ENCODE measurements at regions not wholly inside any gene's neighbourhood (a gene's known extent, or its start where the extent isn't known, plus 50 kb on each side); places are given as distances from the start of the nearest gene placed in this dataset.

DNA sequence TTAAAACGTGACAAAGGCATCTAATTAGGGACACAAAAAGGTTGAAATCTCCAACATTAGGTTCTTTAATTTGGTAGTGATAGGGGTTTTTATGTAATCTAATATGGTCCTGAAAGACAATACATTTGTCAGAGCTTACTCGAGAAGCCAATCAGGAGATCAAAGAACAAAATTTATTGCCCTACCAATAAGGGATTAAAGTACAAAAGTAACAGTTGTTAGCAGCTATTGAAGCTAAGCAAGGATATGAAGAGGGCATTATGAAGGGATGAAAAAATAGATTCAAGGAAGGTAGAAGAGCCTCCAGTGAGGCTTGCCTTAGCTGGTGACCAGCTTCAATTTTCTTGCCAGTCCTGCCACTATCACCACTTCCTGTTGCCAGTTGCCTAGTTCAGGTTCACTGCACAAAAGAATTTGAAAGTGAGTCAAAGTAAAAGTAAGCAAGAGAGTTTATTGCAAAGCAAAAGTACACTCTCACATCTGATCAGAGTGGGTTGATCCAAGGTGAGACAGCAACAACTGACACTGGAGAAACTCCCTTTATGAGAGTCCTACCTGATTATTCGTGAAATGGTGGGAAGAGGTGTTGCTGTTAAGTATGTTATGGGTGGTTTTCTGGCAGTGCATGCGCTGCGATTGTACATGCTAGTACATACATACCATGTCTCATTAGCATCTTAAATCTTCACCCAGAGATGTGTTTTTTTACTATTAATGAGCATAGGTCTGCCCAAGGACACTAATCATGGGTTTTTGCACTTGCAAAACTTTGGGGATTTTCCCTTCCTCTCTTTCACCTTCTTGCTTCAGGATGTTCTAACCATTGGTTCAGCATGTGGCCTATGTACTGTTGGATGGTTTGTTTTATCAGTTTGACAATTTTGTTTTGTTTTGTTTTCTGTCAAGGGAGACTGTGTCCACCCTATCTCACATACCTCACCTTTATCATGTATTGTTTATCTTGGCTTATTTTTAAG is 263.2 kb upstream of the ITM2A start:
- TF ChIP-seq POLR2A (IDR thresholded peaks at IDR 0.05; ENCODE audit: low read depth, low read length) (no peak), SPI1 (IDR thresholded peaks at IDR 0.05; ENCODE audit: low read depth, low read length) (no peak)

All from GM12891 (cell line).